ENCODE measurements at regions not wholly inside any gene's neighbourhood (a gene's known extent, or its start where the extent isn't known, plus 50 kb on each side); places are given as distances from the start of the nearest gene placed in this dataset.

GRCh38 chr13:50731400-50731799 is 112.1 kb downstream of the DLEU7 start:
- ATAC-seq: peak; percentile 51; the same call in 1 of the 3 replicates
- TF ChIP-seq TCF4 (CRISPR knock-in tag; IDR thresholded peaks at IDR 0.05; ENCODE audit: borderline replicate concordance) (no peak), ISL1 (CRISPR knock-in tag; IDR thresholded peaks at IDR 0.05) (no peak)

- ATAC-seq: no peak
- TF ChIP-seq ISL1 (CRISPR knock-in tag; IDR thresholded peaks at IDR 0.05) (no peak), POU6F1 (CRISPR knock-in tag; IDR thresholded peaks at IDR 0.05; ENCODE audit: borderline replicate concordance, low read depth) (no peak), GLIS3 (CRISPR knock-in tag; IDR thresholded peaks at IDR 0.05) (no peak), TCF4 (CRISPR knock-in tag; IDR thresholded peaks at IDR 0.05; ENCODE audit: borderline replicate concordance) (peak; percentile 34; the same call in 1 of the 2 replicates), ZC3H10 (CRISPR knock-in tag; IDR thresholded peaks at IDR 0.05) (no peak), PPARA (CRISPR knock-in tag; IDR thresholded peaks at IDR 0.05; ENCODE audit: borderline replicate concordance) (no peak)
These were observed 110.8 kb downstream of the DLEU7 start for GRCh38 chr13:50732712-50733111.

- ATAC-seq: no peak
- TF ChIP-seq OSR1 (CRISPR knock-in tag; IDR thresholded peaks at IDR 0.05): no peak
- TF ChIP-seq GLIS3 (CRISPR knock-in tag; IDR thresholded peaks at IDR 0.05): no peak
- TF ChIP-seq ZNF70 (CRISPR knock-in tag; IDR thresholded peaks at IDR 0.05): no peak
- TF ChIP-seq BACH2 (CRISPR knock-in tag; IDR thresholded peaks at IDR 0.05; ENCODE audit: borderline replicate concordance): no peak
- TF ChIP-seq RARB (CRISPR knock-in tag; IDR thresholded peaks at IDR 0.05): no peak
- no peak for TF ChIP-seq PATZ1 (CRISPR knock-in tag; IDR thresholded peaks at IDR 0.05; ENCODE audit: borderline replicate concordance)
These were observed 110.1 kb downstream of the DLEU7 start for GRCh38 chr13:50733392-50733791.

DNA sequence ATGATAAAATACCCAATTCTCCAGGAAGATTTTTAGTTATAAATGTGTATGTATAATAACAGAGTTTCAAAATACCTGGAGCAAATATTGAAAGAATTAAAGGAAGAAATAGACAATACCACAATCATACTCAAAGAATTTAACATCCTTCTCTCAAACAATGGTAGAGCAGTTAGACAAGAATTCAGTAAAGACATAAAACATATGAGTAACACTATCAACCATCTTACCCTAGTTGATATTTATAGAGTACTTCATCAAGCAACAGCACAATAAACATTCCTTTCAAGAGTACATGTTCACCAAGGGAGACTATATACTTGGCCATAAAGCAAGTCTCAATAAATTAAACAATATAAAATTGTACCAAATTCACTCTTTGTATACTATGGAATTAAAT is 108.4 kb downstream of the DLEU7 start:
- TF ChIP-seq CSDC2 (CRISPR knock-in tag; IDR thresholded peaks at IDR 0.05): no peak
- no peak for TF ChIP-seq ZFP3 (CRISPR knock-in tag; IDR thresholded peaks at IDR 0.05)
- TF ChIP-seq TOX (CRISPR knock-in tag; IDR thresholded peaks at IDR 0.05; ENCODE audit: borderline replicate concordance): no peak
- TF ChIP-seq BACH2 (CRISPR knock-in tag; IDR thresholded peaks at IDR 0.05; ENCODE audit: borderline replicate concordance): no peak
- no peak for TF ChIP-seq ARNTL (CRISPR knock-in tag; IDR thresholded peaks at IDR 0.05; ENCODE audit: borderline replicate concordance, low read depth)
- no peak for ATAC-seq

- TF ChIP-seq ZNF565 (CRISPR knock-in tag; conservative IDR thresholded peaks at IDR 0.05; ENCODE audit: low read depth): no peak
- no peak for ATAC-seq
These were observed 103.3 kb downstream of the DLEU7 start for GRCh38 chr13:50740052-50740741.

DNA sequence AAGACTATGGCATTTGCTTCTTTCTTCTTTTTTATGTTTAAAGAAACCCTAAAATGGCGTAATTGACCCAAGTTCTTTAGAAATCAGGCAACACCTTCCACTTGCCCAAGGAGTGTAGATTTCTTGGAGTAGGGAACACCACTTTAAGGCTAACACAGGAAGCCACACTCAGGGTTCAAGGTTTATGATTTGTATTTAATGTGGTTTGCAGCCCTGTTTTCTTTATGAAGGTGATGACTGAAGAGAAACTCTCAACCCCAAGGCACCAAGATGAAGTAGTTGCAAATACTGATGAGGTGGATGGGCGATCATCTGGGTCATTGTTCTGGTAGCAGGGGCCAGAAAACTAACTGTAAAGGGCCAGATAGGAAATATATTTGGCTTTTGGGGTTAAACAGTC is 101.1 kb downstream of the DLEU7 start:
- no peak for ATAC-seq
- no peak for TF ChIP-seq CREB5 (CRISPR knock-in tag; IDR thresholded peaks at IDR 0.05; ENCODE audit: low read depth)
- TF ChIP-seq PPARA (CRISPR knock-in tag; IDR thresholded peaks at IDR 0.05; ENCODE audit: borderline replicate concordance): no peak
- TF ChIP-seq ZNF8 (CRISPR knock-in tag; IDR thresholded peaks at IDR 0.05): no peak
- no peak for TF ChIP-seq ZNF70 (CRISPR knock-in tag; IDR thresholded peaks at IDR 0.05)
- no peak for TF ChIP-seq GLIS3 (CRISPR knock-in tag; IDR thresholded peaks at IDR 0.05)
- no peak for TF ChIP-seq CSDC2 (CRISPR knock-in tag; IDR thresholded peaks at IDR 0.05)
- no peak for TF ChIP-seq ZFP3 (CRISPR knock-in tag; IDR thresholded peaks at IDR 0.05)
- no peak for TF ChIP-seq POU6F1 (CRISPR knock-in tag; IDR thresholded peaks at IDR 0.05; ENCODE audit: borderline replicate concordance, low read depth)
- no peak for TF ChIP-seq TCF4 (CRISPR knock-in tag; IDR thresholded peaks at IDR 0.05; ENCODE audit: borderline replicate concordance)
- TF ChIP-seq ARNTL (CRISPR knock-in tag; IDR thresholded peaks at IDR 0.05; ENCODE audit: borderline replicate concordance, low read depth): no peak
- no peak for TF ChIP-seq ESRRG (CRISPR knock-in tag; IDR thresholded peaks at IDR 0.05)
- TF ChIP-seq RARB (CRISPR knock-in tag; IDR thresholded peaks at IDR 0.05): no peak
- no peak for TF ChIP-seq OSR1 (CRISPR knock-in tag; IDR thresholded peaks at IDR 0.05)
- TF ChIP-seq ZNF565 (CRISPR knock-in tag; conservative IDR thresholded peaks at IDR 0.05; ENCODE audit: low read depth): no peak
- no peak for TF ChIP-seq TOX (CRISPR knock-in tag; IDR thresholded peaks at IDR 0.05; ENCODE audit: borderline replicate concordance)
- TF ChIP-seq SNAI2 (CRISPR knock-in tag; IDR thresholded peaks at IDR 0.05): no peak
- TF ChIP-seq, protein P1, sequence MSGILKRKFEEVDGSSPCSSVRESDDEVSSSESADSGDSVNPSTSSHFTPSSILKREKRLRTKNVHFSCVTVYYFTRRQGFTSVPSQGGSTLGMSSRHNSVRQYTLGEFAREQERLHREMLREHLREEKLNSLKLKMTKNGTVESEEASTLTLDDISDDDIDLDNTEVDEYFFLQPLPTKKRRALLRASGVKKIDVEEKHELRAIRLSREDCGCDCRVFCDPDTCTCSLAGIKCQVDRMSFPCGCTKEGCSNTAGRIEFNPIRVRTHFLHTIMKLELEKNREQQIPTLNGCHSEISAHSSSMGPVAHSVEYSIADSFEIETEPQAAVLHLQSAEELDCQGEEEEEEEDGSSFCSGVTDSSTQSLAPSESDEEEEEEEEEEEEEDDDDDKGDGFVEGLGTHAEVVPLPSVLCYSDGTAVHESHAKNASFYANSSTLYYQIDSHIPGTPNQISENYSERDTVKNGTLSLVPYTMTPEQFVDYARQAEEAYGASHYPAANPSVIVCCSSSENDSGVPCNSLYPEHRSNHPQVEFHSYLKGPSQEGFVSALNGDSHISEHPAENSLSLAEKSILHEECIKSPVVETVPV (CRISPR knock-in tag; IDR thresholded peaks at IDR 0.05): no peak
- TF ChIP-seq PATZ1 (CRISPR knock-in tag; IDR thresholded peaks at IDR 0.05; ENCODE audit: borderline replicate concordance): no peak
- TF ChIP-seq ISL1 (CRISPR knock-in tag; IDR thresholded peaks at IDR 0.05): no peak

Data from SK-N-SH treated with all-trans-retinoic acid at 6 μM for 48 hours (cell line).